Activated CD8-positive, alpha-beta T cell treated with anti-CD3 and anti-CD28 coated beads for 36 hours (primary cell): ENCODE measurements at regions not wholly inside any gene's neighbourhood (a gene's known extent, or its start where the extent isn't known, plus 50 kb on each side); places are given as distances from the start of the nearest gene placed in this dataset.
"Not testable (repeated sequence)": the region's sequence is repeated elsewhere in the genome, so short reads cannot be mapped to it uniquely, and the experiment has no call there.

ENCODE experiments used
- ATAC-seq: fragments of 200-7000 bp; cut with Tn5 transposase; one replicate; pipeline ENCODE4 v1.10.0; 2021; ENCODE audit warnings: mild to moderate bottlenecking, moderate library complexity
- CTCF ChIA-PET: fragments of 350-600 bp; sonication (Branson Sonifier 250); formaldehyde crosslinking; loops from one replicate; lab custom pipeline; 2021; ENCODE audit warnings: antibody characterized with exemption; lab: Charles Lee
- POLR2A ChIA-PET: fragments of 350-600 bp; sonication (Branson Sonifier 250); formaldehyde crosslinking; loops from one replicate; lab custom pipeline; 2021; ENCODE audit warnings: antibody characterized with exemption; lab: Charles Lee
- DNase-seq: peaks from one replicate; pipeline ENCODE4 v3.0.0-alpha.2; 2020
- H3K27ac Mint-ChIP-seq: one replicate; pipeline ENCODE4 v1.8.0; 2021; ENCODE audit warnings: mild to moderate bottlenecking, mixed read lengths
- H3K27me3 Mint-ChIP-seq: one replicate; pipeline ENCODE4 v1.8.0; 2021; ENCODE audit warnings: mixed read lengths
- H3K36me3 Mint-ChIP-seq: one replicate; pipeline ENCODE4 v1.8.0; 2021; ENCODE audit warnings: low read depth, mixed read lengths
- H3K4me1 Mint-ChIP-seq: one replicate; pipeline ENCODE4 v1.8.0; 2021; ENCODE audit warnings: low read depth, mixed read lengths
- H3K4me3 Mint-ChIP-seq: one replicate; pipeline ENCODE4 v1.8.0; 2021; ENCODE audit warnings: mild to moderate bottlenecking, moderate library complexity, mixed read lengths
- H3K9me3 Mint-ChIP-seq: one replicate; pipeline ENCODE4 v1.8.0; 2021; ENCODE audit warnings: mixed read lengths
- intact Hi-C: fragments of 100-400 bp; cut with micrococcal nuclease; formaldehyde crosslinking; loops from one replicate; pipeline ENCODE4 v1.10.0; 2022
- TF ChIP-seq, protein P1 (sequence below): fragments of 200-600 bp; IDR thresholded peaks from one replicate; pipeline ENCODE4 v1.8.0; 2022; ENCODE audit warnings: antibody characterized with exemption, mild to moderate bottlenecking

DNA sequence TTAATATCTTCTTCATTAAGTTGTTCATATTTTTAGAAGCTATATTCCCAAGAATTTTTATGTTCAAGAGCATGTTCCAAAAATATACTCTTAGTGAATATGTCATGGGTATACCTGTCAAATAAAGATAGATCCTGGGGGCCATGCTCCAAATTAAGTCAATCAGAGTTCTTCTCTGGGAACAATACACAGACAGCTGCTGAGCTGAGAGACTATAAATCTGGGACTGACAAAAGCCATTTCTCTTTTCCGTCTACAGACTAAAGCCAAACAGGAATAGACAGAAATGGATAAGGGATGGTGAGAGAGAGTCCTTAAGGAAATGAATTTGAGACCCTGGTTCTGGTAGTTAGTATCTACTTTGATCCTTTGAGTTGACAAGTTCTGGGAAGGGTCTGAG is 465.1 kb upstream of the RASGRP1 start:
- no peak for ATAC-seq
- Mint-ChIP-seq H3K27ac (no peak overlapping the region), H3K27me3 (no peaks in the 10 kb centered on the region), H3K4me3 (no peak overlapping the region), H3K4me1 (no peaks in the 10 kb centered on the region), H3K9me3 (no peaks in the 10 kb centered on the region), H3K36me3 (no peaks in the 10 kb centered on the region)
- no peak for DNase-seq
- POLR2A ChIA-PET = no interaction called here
- TF ChIP-seq, protein P1, sequence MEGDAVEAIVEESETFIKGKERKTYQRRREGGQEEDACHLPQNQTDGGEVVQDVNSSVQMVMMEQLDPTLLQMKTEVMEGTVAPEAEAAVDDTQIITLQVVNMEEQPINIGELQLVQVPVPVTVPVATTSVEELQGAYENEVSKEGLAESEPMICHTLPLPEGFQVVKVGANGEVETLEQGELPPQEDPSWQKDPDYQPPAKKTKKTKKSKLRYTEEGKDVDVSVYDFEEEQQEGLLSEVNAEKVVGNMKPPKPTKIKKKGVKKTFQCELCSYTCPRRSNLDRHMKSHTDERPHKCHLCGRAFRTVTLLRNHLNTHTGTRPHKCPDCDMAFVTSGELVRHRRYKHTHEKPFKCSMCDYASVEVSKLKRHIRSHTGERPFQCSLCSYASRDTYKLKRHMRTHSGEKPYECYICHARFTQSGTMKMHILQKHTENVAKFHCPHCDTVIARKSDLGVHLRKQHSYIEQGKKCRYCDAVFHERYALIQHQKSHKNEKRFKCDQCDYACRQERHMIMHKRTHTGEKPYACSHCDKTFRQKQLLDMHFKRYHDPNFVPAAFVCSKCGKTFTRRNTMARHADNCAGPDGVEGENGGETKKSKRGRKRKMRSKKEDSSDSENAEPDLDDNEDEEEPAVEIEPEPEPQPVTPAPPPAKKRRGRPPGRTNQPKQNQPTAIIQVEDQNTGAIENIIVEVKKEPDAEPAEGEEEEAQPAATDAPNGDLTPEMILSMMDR = no peak
- CTCF ChIA-PET = no interaction called here
- intact Hi-C loops = no loop called here

DNA sequence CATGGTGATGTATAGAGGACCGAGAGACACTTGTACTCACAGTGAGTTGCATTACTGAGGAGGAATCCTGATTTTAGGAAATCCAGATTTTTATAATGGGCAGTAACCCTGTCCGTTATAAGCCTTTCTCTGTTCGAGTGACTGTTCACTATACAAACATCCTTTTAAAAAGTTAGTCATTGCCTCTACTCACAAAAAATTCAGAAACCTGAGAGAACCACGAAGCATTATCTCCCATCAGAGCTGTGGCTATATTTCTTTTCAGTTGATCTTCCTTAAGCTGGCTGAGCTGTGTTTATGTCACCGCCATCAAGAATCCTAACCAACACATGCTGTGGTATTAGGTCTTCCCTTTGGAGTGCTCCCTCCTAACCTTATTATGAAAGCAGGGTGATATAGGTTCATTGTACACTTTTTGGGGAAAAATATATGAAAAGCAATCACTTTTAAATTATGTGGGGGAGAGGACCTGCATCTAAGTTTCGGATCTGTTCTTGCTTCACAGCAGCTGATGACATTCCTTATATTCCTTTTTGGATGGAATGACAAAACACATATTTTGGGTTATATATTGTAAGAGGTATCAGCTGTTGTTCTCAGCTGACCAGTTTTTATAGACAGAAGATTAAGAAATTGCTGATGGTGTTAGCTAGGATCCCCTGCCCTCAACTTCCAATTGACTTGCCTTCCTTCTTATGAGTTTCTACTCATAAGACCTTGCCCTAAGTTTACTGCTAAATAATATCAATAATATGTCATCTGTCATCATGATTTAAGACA is 465.9 kb upstream of the RASGRP1 start:
- no peaks in the 10 kb centered on the region for H3K27me3 Mint-ChIP-seq
- H3K27ac Mint-ChIP-seq = no peak overlapping the region
- H3K36me3 Mint-ChIP-seq = no peaks in the 10 kb centered on the region
- ATAC-seq (no peak), DNase-seq (no peak)
- ChIA-PET CTCF (no interaction called here), POLR2A (no interaction called here)
- no peak overlapping the region for H3K4me3 Mint-ChIP-seq
- H3K9me3 Mint-ChIP-seq = no peaks in the 10 kb centered on the region
- TF ChIP-seq, protein P1 = no peak
- H3K4me1 Mint-ChIP-seq = no peaks in the 10 kb centered on the region
- intact Hi-C loops = no loop called here

DNA sequence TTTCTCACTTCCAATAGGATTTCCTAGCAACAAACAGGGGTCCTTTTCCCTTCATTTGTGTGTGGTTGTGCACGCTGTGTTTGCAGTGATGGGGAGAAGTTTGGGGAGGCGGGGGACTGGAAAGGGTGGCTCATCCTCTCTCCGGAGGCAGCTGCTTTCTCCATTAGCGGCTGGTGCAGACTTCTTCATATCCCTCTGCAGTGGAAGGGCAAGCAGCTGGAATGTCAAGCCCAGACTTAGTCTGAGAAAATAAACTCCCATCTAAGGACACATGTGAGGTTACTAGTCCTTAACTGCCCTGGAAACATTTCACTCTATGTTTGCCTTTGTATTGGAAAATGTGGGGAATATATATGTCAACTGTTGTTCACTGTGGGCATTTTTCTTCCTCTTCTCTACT is 467.0 kb upstream of the RASGRP1 start:
- intact Hi-C loops = no loop called here

DNA sequence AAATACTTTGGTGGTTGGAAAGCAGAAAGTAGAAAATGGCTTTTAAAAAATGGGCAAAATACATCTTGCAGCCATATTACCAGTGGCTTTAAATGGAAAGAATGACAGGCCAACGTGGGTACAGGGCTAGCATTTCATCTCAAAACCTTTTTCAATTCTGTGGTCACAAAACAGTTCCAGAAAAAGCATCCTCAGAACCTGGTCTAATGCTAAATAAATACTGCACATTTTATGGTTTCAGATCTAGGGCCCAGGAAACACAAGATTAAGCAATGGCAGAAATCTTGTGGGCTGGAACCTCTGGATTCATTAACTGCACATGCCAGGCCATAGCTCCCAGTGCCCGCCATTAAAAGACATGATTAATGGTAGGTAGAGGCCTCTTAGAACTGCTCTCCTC is 470.2 kb upstream of the RASGRP1 start:
- Mint-ChIP-seq H3K27ac (no peak overlapping the region), H3K27me3 (no peaks in the 10 kb centered on the region), H3K4me3 (no peak overlapping the region), H3K36me3 (no peaks in the 10 kb centered on the region), H3K9me3 (no peaks in the 10 kb centered on the region), H3K4me1 (no peaks in the 10 kb centered on the region)
- DNase-seq (no peak), ATAC-seq (no peak)
- intact Hi-C loops = no loop called here
- CTCF ChIA-PET = interaction anchor here (1.0 kb wide), 1 partner anchor 211 kb away, joined by 3 read pairs; no protein-coding TSS in a partner anchor
- POLR2A ChIA-PET = no interaction called here
- TF ChIP-seq, protein P1 = no peak

More for the DNA sequence above, 467.0 kb upstream of the RASGRP1 start:
- no peaks in the 10 kb centered on the region for H3K36me3 Mint-ChIP-seq
- no peak overlapping the region for H3K4me3 Mint-ChIP-seq
- no peak for DNase-seq
- POLR2A ChIA-PET = no interaction called here
- no peaks in the 10 kb centered on the region for H3K9me3 Mint-ChIP-seq
- H3K4me1 Mint-ChIP-seq = no peaks in the 10 kb centered on the region
- ATAC-seq = no peak
- TF ChIP-seq, protein P1 = no peak
- H3K27me3 Mint-ChIP-seq = no peaks in the 10 kb centered on the region
- CTCF ChIA-PET = no interaction called here
- no peak overlapping the region for H3K27ac Mint-ChIP-seq

DNA sequence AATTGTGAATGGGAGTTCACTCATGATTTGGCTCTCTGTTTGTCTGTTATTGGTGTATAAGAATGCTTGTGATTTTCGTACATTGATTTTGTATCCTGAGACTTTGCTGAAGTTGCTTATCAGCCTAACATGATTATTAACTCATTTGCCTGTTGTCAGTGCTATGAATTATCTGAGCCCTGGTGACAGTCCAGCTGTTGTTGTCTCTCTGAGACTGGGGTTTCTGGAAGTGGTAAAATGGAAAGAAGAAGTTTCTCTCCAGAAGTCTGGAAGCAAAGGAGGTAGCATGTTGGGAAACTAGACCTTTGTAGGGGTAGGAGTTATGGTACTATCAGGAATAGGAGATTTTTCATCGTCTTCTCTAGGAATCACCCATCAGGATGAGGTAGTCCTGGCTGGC is 473.0 kb upstream of the RASGRP1 start:
- H3K36me3 Mint-ChIP-seq, H3K9me3 Mint-ChIP-seq, H3K4me1 Mint-ChIP-seq, H3K27ac Mint-ChIP-seq, DNase-seq, POLR2A ChIA-PET, ATAC-seq, CTCF ChIA-PET, H3K4me3 Mint-ChIP-seq, intact Hi-C loops: not testable (repeated sequence)
- H3K27me3 Mint-ChIP-seq = peaks cover 15% of the 10 kb centered on the region
